ENCODE measurements at regions not wholly inside any gene's neighbourhood (a gene's known extent, or its start where the extent isn't known, plus 50 kb on each side); places are given as distances from the start of the nearest gene placed in this dataset.

DNA sequence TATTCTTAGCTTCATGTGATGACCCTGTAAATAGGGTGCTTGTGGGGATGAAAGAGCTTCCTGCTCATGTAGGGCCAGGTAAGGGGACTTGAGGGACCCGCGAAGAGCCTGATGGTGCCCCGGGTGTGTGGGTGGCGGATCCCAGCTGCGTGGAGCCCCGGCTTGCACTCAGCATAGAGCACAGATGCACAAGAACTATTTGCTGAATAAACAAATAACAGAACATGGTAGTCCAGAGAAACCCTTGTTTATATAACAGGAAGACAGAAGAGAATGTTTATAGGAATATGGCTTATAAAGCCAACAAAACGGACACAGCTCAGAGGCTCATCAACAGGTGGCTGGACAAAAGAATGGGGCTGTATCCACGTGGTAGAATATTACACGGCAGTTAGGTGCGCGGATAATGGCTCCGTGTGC, 106.9 kb upstream of the COL5A1 start:
- no peak for TF ChIP-seq CBX5 (IDR thresholded peaks at IDR 0.05; ENCODE audit: low read depth, low read length)
- no peak for TF ChIP-seq TAF1 (IDR thresholded peaks at IDR 0.05; ENCODE audit: low read depth, low read length)
- TF ChIP-seq NRF1 (IDR thresholded peaks at IDR 0.05; ENCODE audit: low read depth, low read length): no peak
